Colonic mucosa (tissue), 4 donors: ENCODE measurements at regions not wholly inside any gene's neighbourhood (a gene's known extent, or its start where the extent isn't known, plus 50 kb on each side); places are given as distances from the start of the nearest gene placed in this dataset.

ENCODE experiments used
- DNase-seq: peaks from one replicate; pipeline ENCODE4 v3.0.0-alpha.2; 2020
- H3K27ac ChIP-seq: fragments of 200-600 bp; one replicate; pipeline ENCODE4 v1.8.0; 2021
- H3K27me3 ChIP-seq: fragments of 200-600 bp; one replicate; pipeline ENCODE4 v1.8.0; 2021
- H3K36me3 ChIP-seq: fragments of 200-600 bp; one replicate; pipeline ENCODE4 v1.8.0; 2021
- H3K4me1 ChIP-seq: fragments of 200-600 bp; one replicate; pipeline ENCODE4 v1.8.0; 2021; ENCODE audit warnings: mild to moderate bottlenecking
- H3K4me3 ChIP-seq: fragments of 200-600 bp; one replicate; pipeline ENCODE4 v1.8.0; 2021
- H3K9ac ChIP-seq, 2 donors: one replicate each; pipeline ENCODE4 v1.7.0; 2013; ENCODE audit warnings: control low read depth in 2 of 2, low read depth in 2 of 2, low read length in 2 of 2
- H3K9me3 ChIP-seq: fragments of 200-600 bp; one replicate; pipeline ENCODE4 v1.8.0; 2021
- intact Hi-C: fragments of 100-400 bp; cut with DNase I; formaldehyde crosslinking; loops from one replicate; pipeline ENCODE4 v1.14.1; 2022
- TF ChIP-seq, protein P1 (sequence below): fragments of 200-600 bp; IDR thresholded peaks from one replicate; pipeline ENCODE4 v1.8.0; 2022; ENCODE audit warnings: antibody characterized with exemption, mild to moderate bottlenecking
- donor health status: healthy.
- donor health status: DM: no; HTN: no; CAD: no.
- donor health status: DM: no; HTN: no; CAD: no.

DNA sequence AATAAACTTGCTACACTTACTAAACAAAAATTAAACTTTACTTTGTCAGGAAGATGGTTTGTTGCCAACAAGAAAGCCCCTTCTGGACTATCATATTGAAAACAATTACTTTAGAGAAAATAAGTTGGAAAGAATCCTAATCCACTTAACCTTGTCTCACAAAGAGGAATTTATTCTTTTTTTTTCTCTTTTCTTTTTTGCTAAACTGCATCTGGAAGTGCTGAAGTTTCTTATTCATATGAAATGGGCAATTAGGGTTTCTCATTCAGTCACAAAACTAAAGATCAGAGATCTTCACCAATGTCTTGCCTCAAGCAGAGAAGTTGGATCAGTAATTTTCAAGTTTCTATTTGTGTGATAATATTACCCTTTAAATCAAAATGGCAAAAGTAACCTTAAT lies 234.9 kb upstream of the AMOT start:
- no peak for DNase-seq
- intact Hi-C loops = no loop called here
- Histone ChIP-seq H3K4me1 (no peaks in the 10 kb centered on the region), H3K4me3 (no peak overlapping the region), H3K27me3 (no peaks in the 10 kb centered on the region), H3K27ac (no peak overlapping the region), H3K9me3 (no peaks in the 10 kb centered on the region), H3K9ac (no peak overlapping the region), H3K36me3 (no peaks in the 10 kb centered on the region)
- TF ChIP-seq, protein P1, sequence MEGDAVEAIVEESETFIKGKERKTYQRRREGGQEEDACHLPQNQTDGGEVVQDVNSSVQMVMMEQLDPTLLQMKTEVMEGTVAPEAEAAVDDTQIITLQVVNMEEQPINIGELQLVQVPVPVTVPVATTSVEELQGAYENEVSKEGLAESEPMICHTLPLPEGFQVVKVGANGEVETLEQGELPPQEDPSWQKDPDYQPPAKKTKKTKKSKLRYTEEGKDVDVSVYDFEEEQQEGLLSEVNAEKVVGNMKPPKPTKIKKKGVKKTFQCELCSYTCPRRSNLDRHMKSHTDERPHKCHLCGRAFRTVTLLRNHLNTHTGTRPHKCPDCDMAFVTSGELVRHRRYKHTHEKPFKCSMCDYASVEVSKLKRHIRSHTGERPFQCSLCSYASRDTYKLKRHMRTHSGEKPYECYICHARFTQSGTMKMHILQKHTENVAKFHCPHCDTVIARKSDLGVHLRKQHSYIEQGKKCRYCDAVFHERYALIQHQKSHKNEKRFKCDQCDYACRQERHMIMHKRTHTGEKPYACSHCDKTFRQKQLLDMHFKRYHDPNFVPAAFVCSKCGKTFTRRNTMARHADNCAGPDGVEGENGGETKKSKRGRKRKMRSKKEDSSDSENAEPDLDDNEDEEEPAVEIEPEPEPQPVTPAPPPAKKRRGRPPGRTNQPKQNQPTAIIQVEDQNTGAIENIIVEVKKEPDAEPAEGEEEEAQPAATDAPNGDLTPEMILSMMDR = no peak

DNA sequence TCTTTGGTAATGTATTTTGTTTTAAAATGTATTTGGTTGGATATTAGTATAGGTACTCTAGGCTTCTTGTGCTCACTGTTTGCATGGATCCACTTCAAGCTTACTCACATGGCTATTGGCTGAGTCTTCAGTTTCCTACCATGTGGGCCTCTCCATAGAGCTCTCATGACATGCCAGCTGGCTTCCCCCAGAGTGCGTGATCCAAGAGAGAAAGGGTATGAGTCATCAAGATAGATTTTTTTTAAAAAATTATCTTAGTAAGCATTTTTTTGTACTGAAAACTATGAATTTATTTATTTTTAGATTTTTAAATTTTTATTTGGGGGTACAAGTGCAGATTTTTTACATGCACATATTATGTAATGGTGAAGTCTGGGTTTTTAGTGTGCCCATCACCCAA lies 219.1 kb upstream of the AMOT start:
- Histone ChIP-seq H3K9me3 (no peaks in the 10 kb centered on the region), H3K27me3 (no peaks in the 10 kb centered on the region), H3K27ac (no peak overlapping the region), H3K9ac (no peak overlapping the region), H3K4me3 (no peak overlapping the region), H3K4me1 (no peaks in the 10 kb centered on the region), H3K36me3 (no peaks in the 10 kb centered on the region)
- TF ChIP-seq, protein P1 = no peak
- intact Hi-C loops = no loop called here
- DNase-seq = no peak

DNA sequence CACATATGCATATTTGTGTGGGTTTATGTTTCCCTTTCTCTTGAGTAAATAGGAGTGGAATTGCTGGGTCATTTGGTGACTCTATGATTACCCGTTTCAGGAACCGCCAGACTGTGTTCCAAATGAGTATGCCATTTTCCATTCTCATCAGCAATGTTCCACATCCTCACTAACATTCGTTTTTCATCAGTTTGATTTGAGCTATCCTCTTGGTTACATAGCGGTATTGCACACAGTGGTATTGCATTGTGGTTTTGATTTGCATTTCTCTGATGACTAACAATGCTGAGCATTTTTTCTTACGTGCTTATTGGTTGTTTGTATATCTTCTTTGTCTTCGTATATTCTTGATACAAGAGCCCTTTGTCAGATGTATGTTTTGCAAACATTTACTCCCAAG lies 218.0 kb upstream of the AMOT start:
- Histone ChIP-seq H3K36me3 (no peaks in the 10 kb centered on the region), H3K4me3 (no peak overlapping the region), H3K27ac (no peak overlapping the region), H3K9ac (no peak overlapping the region), H3K9me3 (no peaks in the 10 kb centered on the region), H3K4me1 (no peaks in the 10 kb centered on the region), H3K27me3 (no peaks in the 10 kb centered on the region)
- intact Hi-C loops = no loop called here
- TF ChIP-seq, protein P1 = no peak
- no peak for DNase-seq

DNA sequence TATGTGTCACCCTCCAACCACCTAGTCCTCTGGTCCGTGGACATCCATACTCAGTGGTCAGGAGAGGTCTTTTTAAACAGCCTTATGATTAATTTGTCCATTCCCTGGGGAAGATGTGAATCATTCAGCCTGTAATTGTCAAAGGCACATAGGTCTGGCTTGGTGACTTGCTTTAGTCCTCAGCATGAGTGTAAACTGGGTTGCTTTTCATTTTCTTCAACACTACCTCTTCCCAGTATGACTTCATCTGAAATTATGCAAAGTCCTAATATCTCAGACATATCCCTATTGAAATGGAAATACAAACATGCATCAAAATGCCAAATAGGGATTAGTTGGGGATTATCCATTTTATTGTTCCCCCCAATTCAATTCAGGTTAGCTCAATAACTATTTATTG lies 208.3 kb upstream of the AMOT start:
- Histone ChIP-seq H3K27ac (no peak overlapping the region), H3K9ac (no peak overlapping the region), H3K27me3 (no peaks in the 10 kb centered on the region), H3K36me3 (no peaks in the 10 kb centered on the region), H3K9me3 (no peaks in the 10 kb centered on the region), H3K4me1 (no peaks in the 10 kb centered on the region), H3K4me3 (no peak overlapping the region)
- no peak for DNase-seq
- intact Hi-C loops = no loop called here
- TF ChIP-seq, protein P1 = no peak

DNA sequence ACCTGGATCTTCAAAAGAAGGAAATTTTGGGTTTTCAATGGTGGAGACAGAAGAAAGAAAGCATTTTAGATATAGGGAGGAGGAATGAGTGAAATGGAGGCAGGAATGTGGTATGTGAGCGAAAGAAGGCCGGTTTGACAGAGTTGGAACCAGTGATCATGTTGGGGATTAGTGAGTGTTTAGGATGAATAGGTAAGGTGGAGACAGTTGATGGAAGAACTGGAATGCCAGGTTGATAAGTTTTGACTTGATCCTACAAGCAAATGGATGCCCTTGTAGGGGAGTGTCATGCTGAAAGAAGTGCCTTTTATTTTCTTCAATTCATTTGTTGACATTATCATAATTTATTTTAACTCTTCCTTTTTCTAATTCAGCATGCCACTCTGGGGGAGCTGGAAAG lies 207.8 kb upstream of the AMOT start:
- intact Hi-C loops = no loop called here
- Histone ChIP-seq H3K4me3 (no peak overlapping the region), H3K9me3 (no peaks in the 10 kb centered on the region), H3K36me3 (no peaks in the 10 kb centered on the region), H3K9ac (no peak overlapping the region), H3K27me3 (no peaks in the 10 kb centered on the region), H3K27ac (no peak overlapping the region), H3K4me1 (no peaks in the 10 kb centered on the region)
- TF ChIP-seq, protein P1 = no peak
- DNase-seq = no peak
